Thoracic aorta (tissue), 2 donors: ENCODE measurements at regions not wholly inside any gene's neighbourhood (a gene's known extent, or its start where the extent isn't known, plus 50 kb on each side); places are given as distances from the start of the nearest gene placed in this dataset.

Experiments used
- ATAC-seq: fragments of 150-250 bp; one replicate; pipeline ENCODE4 v1.8.0; 2017; ENCODE audit warnings: low read depth; ENCODE audit not compliant: insufficient number of reproducible peaks, low FRiP score
- DNase-seq: peaks from one replicate; pipeline ENCODE4 v3.0.0-alpha.2; 2020; ENCODE audit warnings: low spot score
- H3K27ac ChIP-seq, 2 donors: fragments of 200-600 bp; sonication (generic); 1 replicate in 1 of 2; 2 replicates in 1 of 2; pipeline ENCODE4 v1.5.1; 2016; ENCODE audit warnings: mild to moderate bottlenecking in 2 of 2, moderate library complexity in 2 of 2
- H3K27me3 ChIP-seq: fragments of 200-600 bp; sonication (generic); replicated peaks from 2 replicates; pipeline ENCODE4 v1.6.0; 2016; ENCODE audit warnings: mild to moderate bottlenecking; ENCODE audit not compliant: insufficient read depth
- H3K36me3 ChIP-seq: fragments of 200-600 bp; sonication (generic); one replicate; pipeline ENCODE4 v1.5.1; 2016
- H3K4me1 ChIP-seq, 2 donors: fragments of 200-600 bp; sonication (generic); 1 replicate in 1 of 2; 2 replicates in 1 of 2; pipeline versions ENCODE4 v1.5.1 to v1.6.0; 2016; ENCODE audit warnings: low read depth in 2 of 2, mild to moderate bottlenecking in 1 of 2; ENCODE audit not compliant: control insufficient read depth in 1 of 2
- H3K4me3 ChIP-seq: fragments of 200-600 bp; sonication (generic); 2 replicates; pipeline ENCODE4 v1.5.1; 2016; ENCODE audit warnings: mild to moderate bottlenecking
- H3K9me3 ChIP-seq: fragments of 200-600 bp; sonication (generic); 2 replicates; pipeline ENCODE4 v1.5.1; 2016
- TF ChIP-seq, protein P1 (sequence below): fragments of 200-600 bp; sonication (generic); IDR thresholded peaks from one replicate; pipeline ENCODE4 v1.5.1; 2019; ENCODE audit warnings: antibody characterized with exemption

DNA sequence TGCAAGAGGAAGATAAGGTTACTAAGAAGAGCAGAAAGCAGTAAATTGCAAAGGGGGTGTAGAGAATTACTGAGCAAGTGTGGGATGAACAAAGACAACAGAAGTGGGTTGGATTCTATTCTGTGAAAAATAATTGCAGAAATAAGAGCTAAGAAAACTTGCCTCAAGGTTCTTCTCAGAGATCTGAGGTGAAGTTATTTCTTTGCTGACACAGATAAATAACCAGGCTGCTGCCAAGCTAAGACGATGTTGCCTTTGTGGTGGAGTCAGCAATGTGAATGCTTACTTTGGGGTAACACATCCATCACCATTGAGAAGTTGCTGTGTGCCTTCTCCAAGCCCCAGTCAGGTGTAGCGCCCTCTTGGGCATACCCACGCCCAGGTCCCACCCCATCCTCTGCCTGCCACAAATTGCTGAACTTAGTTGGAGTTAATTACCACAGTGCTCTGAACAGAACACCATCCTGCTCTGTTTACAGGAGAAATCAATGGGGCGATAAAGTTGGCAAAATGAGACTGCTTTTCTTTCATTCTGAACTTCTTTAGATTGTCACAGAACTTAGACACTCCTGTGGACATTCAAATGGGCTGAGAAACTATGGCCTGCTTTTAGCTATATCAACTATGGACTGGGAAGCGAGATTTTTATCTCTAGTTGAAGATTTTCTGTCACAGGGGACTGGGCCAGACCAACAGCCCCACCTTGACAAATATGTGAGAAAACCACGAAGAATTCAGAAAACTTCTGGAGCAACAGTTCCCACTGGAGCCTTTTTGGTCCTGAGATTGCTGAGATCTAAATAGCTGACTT lies 283.6 kb downstream of the TMX3 start:
- H3K4me3 ChIP-seq, result no peak overlapping the region
- H3K27ac ChIP-seq, result no peak overlapping the region
- TF ChIP-seq, protein P1, sequence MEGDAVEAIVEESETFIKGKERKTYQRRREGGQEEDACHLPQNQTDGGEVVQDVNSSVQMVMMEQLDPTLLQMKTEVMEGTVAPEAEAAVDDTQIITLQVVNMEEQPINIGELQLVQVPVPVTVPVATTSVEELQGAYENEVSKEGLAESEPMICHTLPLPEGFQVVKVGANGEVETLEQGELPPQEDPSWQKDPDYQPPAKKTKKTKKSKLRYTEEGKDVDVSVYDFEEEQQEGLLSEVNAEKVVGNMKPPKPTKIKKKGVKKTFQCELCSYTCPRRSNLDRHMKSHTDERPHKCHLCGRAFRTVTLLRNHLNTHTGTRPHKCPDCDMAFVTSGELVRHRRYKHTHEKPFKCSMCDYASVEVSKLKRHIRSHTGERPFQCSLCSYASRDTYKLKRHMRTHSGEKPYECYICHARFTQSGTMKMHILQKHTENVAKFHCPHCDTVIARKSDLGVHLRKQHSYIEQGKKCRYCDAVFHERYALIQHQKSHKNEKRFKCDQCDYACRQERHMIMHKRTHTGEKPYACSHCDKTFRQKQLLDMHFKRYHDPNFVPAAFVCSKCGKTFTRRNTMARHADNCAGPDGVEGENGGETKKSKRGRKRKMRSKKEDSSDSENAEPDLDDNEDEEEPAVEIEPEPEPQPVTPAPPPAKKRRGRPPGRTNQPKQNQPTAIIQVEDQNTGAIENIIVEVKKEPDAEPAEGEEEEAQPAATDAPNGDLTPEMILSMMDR, result no peak
- ATAC-seq, result no peak
- no peak for DNase-seq
- no peaks in the 10 kb centered on the region for H3K27me3 ChIP-seq
- no peaks in the 10 kb centered on the region for H3K9me3 ChIP-seq
- no peaks in the 10 kb centered on the region for H3K4me1 ChIP-seq
- no peaks in the 10 kb centered on the region for H3K36me3 ChIP-seq

DNA sequence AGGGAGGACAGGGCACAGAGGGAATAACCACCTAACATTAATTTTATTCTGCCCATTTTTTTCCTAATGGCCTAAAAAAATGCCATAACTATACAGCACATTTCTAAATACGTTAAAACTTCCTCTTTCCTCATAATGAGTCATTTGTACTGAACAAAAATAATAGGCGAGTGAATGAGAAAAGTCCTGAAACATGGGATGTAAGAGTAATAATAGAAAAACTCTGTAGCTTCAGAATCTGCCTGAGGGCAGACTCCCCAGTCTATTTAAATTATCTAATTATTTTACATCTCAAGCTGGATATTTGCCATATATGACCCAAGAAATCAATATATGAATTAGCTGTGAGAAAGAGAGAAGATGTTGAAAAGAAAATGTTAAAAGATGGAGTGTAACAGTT lies 285.1 kb downstream of the TMX3 start:
- no peaks in the 10 kb centered on the region for H3K9me3 ChIP-seq
- no peak overlapping the region for H3K4me3 ChIP-seq
- H3K27ac ChIP-seq, result no peak overlapping the region
- no peaks in the 10 kb centered on the region for H3K36me3 ChIP-seq
- no peaks in the 10 kb centered on the region for H3K27me3 ChIP-seq
- DNase-seq, result no peak
- no peak for ATAC-seq
- TF ChIP-seq, protein P1, result no peak
- H3K4me1 ChIP-seq, result no peaks in the 10 kb centered on the region

DNA sequence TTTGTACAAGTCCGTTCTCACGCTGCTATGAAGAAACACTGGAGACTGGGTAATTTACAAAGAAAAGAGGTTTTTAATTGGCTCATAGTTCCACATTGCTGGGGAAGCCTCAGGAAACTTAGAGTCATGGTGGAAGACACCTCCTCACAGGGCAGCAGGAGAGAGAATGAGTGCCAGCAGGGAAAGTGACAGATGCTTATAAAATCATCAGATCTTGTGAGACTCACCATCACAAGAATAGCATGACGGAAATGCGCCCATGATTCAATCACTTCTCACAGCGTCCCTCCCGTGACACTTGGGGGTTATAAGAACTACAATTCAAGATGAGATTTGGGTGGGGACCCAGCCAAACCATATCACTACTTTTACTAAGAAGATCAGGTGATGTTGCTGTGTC lies 285.8 kb downstream of the TMX3 start:
- H3K27me3 ChIP-seq, result no peaks in the 10 kb centered on the region
- no peak overlapping the region for H3K4me3 ChIP-seq
- H3K36me3 ChIP-seq, result no peaks in the 10 kb centered on the region
- TF ChIP-seq, protein P1, result no peak
- H3K4me1 ChIP-seq, result no peaks in the 10 kb centered on the region
- DNase-seq (no peak), ATAC-seq (no peak)
- no peaks in the 10 kb centered on the region for H3K9me3 ChIP-seq
- no peak overlapping the region for H3K27ac ChIP-seq

DNA sequence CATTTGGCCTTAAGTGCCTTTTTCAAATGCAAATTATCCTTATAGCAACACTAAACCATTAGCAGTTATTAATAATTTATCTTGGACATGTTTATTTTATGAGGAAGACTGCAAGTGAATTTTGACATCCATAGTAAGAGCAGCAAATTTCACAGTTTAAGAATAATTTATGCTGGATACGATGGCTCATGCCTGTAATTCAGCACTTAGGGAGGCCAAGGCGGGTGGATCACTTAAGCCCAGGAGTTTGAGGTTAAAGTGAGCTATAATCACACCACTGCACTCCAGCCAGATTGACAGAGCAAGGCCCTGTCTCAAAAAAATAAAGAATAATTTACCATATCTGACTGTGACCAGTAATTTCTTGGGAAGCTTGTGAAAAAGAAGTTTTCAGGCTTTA lies 286.2 kb downstream of the TMX3 start:
- TF ChIP-seq, protein P1, result no peak
- Histone ChIP-seq H3K27ac (no peak overlapping the region), H3K27me3 (no peaks in the 10 kb centered on the region), H3K4me1 (no peaks in the 10 kb centered on the region), H3K4me3 (no peak overlapping the region), H3K9me3 (no peaks in the 10 kb centered on the region), H3K36me3 (no peaks in the 10 kb centered on the region)
- DNase-seq (no peak), ATAC-seq (no peak)

DNA sequence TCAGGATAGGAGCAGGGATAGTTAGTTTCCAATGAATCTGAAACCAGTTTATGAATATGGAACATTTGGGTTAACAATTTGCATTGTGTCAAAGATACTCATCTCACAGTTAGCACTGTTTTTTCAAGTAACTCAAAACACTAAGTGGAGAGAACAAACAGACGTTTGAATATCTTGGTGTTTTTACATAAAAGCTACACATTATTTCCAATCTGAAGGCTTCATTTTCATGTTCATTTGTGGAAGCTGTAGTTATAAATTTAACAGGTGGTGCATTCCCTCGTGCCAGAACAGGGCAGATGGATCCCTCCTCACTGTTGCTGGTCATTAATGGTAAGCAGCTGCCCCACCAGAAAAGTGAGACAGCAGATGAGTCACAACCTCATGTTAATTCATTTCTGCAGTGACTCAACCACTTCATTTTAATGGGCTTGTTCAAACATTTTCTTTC lies 286.9 kb downstream of the TMX3 start:
- no peak for ATAC-seq
- Histone ChIP-seq H3K4me3 (no peak overlapping the region), H3K36me3 (no peaks in the 10 kb centered on the region), H3K27me3 (no peaks in the 10 kb centered on the region), H3K27ac (no peak overlapping the region), H3K4me1 (no peaks in the 10 kb centered on the region), H3K9me3 (no peaks in the 10 kb centered on the region)
- TF ChIP-seq, protein P1, result no peak
- no peak for DNase-seq
